ENCODE measurements at regions not wholly inside any gene's neighbourhood (a gene's known extent, or its start where the extent isn't known, plus 50 kb on each side); places are given as distances from the start of the nearest gene placed in this dataset.

DNA sequence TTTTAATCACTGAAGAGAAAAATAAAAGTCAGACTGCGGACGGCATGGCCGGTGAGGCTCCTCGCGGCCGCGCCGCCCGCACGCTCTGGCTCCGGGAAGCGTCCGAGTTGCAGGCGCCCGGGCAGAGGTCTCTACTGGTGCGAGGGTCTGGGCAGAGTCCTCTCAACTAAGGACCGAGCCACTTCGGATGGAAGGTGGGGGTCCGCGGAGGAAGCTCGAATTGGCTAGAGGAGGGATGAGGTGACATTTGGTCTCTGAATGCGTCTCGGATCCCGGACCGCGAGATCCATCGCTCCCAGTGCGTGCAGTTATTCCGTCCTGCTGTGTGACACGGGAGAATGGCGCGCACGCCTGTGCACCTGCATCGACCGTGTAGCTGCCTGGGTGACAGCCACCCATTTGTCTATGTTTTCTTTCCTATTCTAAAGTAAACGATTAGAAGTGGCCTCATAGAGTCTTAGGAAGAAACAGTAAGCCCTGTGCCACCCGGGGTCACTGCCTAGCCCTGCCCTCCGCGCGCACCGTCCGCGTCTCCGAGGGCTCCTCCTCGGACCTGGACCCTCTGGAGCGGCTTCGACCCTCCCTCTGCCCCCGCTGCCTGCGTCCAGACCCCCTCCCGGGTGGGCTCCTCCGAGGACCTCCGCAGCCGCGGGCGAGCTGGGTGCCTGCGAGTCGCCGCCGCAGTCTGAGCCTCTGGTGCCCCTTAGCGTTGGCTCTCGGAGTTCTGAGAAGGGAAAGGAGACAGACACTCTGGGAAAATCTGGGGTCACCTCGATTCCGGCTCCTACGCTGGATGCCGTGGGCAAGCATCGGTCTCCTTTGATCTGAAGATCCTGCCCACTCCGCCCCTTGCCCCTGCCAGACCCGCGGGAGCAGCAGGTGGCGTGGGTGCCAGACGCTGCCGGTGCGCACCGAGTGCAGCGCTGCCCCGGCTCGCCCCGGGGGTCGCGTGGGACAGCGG, 347.4 kb downstream of the LIG4 start:
- DNase-seq (no peak), ATAC-seq (replicated peaks) (no peak)
- no peak overlapping the region for H3K4me3 Mint-ChIP-seq
- H3K27me3 Mint-ChIP-seq: peaks cover 20 to 43% of the 10 kb centered on the region in 2 donors
- H3K4me1 Mint-ChIP-seq (ENCODE audit: low read depth in 2 of 2): no peaks in the 10 kb centered on the region
- no peaks in the 10 kb centered on the region for H3K36me3 Mint-ChIP-seq (ENCODE audit: insufficient read depth)
- peaks cover 8% of the 10 kb centered on the region in 2 donors for H3K9me3 Mint-ChIP-seq
- no peak overlapping the region for H3K27ac Mint-ChIP-seq

GRCh38 chr13:107866941-107867623, 348.3 kb downstream of the LIG4 start:
- Mint-ChIP-seq H3K27me3 (peaks cover 20 to 43% of the 10 kb centered on the region in 2 donors), H3K4me3 (no peak overlapping the region), H3K36me3 (ENCODE audit: insufficient read depth) (no peaks in the 10 kb centered on the region), H3K4me1 (ENCODE audit: low read depth in 2 of 2) (no peaks in the 10 kb centered on the region), H3K27ac (no peak overlapping the region), H3K9me3 (peaks cover 6 to 8% of the 10 kb centered on the region in 2 donors)
- DNase-seq: no peak
- no peak for ATAC-seq (replicated peaks)

GRCh38 chr13:107866032-107866940, 349.1 kb downstream of the LIG4 start:
- Mint-ChIP-seq H3K4me3 (no peak overlapping the region), H3K9me3 (peaks cover 6 to 8% of the 10 kb centered on the region in 2 donors), H3K27me3 (peaks cover 20 to 43% of the 10 kb centered on the region in 2 donors), H3K27ac (no peak overlapping the region), H3K36me3 (ENCODE audit: insufficient read depth) (no peaks in the 10 kb centered on the region), H3K4me1 (ENCODE audit: low read depth in 2 of 2) (no peaks in the 10 kb centered on the region)
- DNase-seq (no peak), ATAC-seq (replicated peaks) (no peak)

DNA sequence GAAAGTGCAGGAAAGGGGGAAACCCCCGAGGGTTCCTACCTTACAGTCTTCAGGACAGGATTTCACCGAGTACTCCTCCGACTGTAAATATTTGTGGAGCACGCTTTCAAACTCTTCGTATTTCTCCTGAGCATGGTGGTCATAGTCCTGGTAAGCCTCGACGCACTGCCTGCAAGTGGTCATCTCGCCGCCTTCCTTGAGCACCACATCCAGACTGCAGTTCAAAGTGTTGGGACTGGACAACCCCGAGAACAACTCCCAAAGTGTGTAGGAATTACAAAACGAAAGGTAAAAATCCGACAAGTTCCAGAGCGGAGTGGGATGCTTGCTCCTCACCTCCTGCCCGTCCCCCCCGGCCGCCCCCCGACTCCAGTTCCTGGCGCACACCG, 349.7 kb downstream of the LIG4 start:
- no peak overlapping the region for H3K27ac Mint-ChIP-seq

DNA sequence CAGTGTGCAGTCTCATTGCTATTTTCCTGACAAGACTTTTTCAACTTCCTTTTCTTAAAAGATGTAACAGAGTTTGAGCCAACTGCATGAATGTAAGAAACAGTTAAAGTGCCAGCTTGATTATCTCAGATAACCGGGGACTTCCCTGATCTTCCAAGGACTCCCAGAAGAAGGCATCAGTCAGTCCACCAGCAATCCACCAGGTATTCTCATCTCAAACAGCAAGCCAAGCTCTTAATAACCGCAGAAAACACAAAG, 350.1 kb downstream of the LIG4 start:
- ATAC-seq (replicated peaks) (no peak), DNase-seq (no peak)
- Mint-ChIP-seq H3K36me3 (ENCODE audit: insufficient read depth) (no peaks in the 10 kb centered on the region), H3K4me1 (ENCODE audit: low read depth in 2 of 2) (no peaks in the 10 kb centered on the region), H3K27me3 (peaks cover 20 to 43% of the 10 kb centered on the region in 2 donors), H3K27ac (no peak overlapping the region), H3K9me3 (peaks cover 5 to 6% of the 10 kb centered on the region in 2 donors), H3K4me3 (no peak overlapping the region)

More for the DNA sequence above, 349.7 kb downstream of the LIG4 start:
- H3K27me3 Mint-ChIP-seq: peaks cover 20 to 43% of the 10 kb centered on the region in 2 donors
- H3K4me1 Mint-ChIP-seq (ENCODE audit: low read depth in 2 of 2): no peaks in the 10 kb centered on the region
- no peak for DNase-seq
- no peaks in the 10 kb centered on the region for H3K36me3 Mint-ChIP-seq (ENCODE audit: insufficient read depth)
- no peak for ATAC-seq (replicated peaks)
- H3K9me3 Mint-ChIP-seq: peaks cover 6 to 8% of the 10 kb centered on the region in 2 donors
- no peak overlapping the region for H3K4me3 Mint-ChIP-seq

DNA sequence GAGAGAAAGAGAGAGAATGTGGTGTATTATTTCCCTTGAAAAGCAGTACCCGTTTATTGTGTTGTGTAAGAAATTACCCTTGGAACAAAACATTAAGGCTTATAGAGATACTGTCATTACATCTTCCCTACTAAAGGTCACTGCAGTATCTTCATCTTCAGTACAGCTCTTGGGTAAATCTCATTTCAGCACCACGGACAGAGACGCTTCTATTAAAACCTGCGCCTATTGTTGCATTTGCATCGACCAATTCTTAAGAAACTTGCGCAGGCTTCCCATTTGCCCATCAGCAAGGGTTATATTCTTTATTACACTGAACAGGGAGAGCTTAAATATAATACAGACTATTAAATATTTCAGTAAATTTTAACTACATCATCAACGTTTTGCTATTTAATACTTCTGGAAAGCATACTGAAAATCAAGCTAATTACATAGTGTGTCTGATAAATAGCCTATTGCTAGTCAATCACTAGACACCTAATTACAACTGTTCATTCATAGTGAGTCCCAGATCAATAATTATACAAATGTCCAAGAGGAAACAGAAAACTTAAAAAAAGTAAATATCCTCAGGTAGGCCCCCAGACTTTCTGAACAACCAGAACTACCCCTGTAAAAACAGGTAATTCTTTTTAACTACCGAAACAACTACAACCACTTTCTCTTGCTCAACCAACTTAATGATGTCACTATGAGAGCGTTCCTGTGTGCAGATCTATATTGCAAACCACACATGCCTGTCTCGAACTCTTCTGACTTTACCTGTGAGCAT, 350.6 kb downstream of the LIG4 start:
- Mint-ChIP-seq H3K27ac (no peak overlapping the region), H3K9me3 (peaks cover under 1 to 7% of the 10 kb centered on the region in 2 donors), H3K4me3 (no peak overlapping the region), H3K27me3 (peaks cover 20 to 43% of the 10 kb centered on the region in 2 donors), H3K36me3 (ENCODE audit: insufficient read depth) (no peaks in the 10 kb centered on the region), H3K4me1 (ENCODE audit: low read depth in 2 of 2) (no peaks in the 10 kb centered on the region)
- no peak for DNase-seq
- no peak for ATAC-seq (replicated peaks)

DNA sequence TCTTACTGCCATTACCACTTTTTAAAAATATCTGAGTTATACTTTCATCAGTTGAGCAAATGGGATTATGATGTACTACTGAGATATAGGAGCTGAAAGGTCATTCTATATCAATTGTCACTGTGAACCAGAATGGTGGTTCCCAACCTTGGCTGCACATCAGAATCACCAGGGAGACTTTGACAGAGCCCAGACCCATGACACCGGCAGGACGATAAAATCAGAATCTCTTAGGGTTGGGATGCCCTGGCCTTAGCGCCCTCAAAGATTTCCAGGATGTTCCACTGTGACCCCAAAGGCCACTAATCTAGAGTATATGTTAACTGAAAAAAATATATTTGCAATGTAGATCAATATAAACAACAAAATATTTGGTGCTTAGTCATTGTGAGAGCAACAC, 355.1 kb downstream of the LIG4 start:
- ATAC-seq (replicated peaks) (no peak), DNase-seq (no peak)
- Mint-ChIP-seq H3K27me3 (peaks cover 10 to 12% of the 10 kb centered on the region in 2 donors), H3K4me3 (no peak overlapping the region), H3K4me1 (ENCODE audit: low read depth in 2 of 2) (no peaks in the 10 kb centered on the region), H3K36me3 (ENCODE audit: insufficient read depth) (no peaks in the 10 kb centered on the region), H3K9me3 (peaks cover 12 to 16% of the 10 kb centered on the region in 2 donors), H3K27ac (no peak overlapping the region)

DNA sequence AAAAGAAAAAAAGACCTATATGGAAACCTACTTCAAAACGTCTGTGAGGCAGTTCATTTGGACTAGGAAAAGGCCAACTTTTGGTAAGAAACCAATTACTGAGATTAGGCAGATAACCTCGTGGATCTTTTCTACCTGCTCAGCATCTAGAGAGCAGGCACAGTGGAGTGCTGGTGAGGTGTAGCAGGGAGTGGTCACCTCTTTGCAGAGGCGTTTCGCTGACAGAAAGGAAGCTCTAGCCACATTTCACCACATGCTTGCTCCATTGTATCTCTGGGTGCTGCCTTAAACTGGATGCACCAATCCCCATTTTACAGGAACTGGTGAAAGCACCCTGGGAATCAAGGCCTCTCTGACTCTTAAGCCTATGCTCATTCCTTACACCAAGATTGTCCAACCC, 360.5 kb downstream of the LIG4 start:
- no peaks in the 10 kb centered on the region for H3K36me3 Mint-ChIP-seq (ENCODE audit: insufficient read depth)
- DNase-seq (no peak), ATAC-seq (replicated peaks) (no peak)
- no peak overlapping the region for H3K27ac Mint-ChIP-seq
- H3K4me1 Mint-ChIP-seq (ENCODE audit: low read depth in 2 of 2): no peaks in the 10 kb centered on the region
- H3K9me3 Mint-ChIP-seq: peaks cover 12 to 14% of the 10 kb centered on the region in 2 donors
- no peaks in the 10 kb centered on the region for H3K27me3 Mint-ChIP-seq
- H3K4me3 Mint-ChIP-seq: no peak overlapping the region

- H3K27me3 Mint-ChIP-seq: no peaks in the 10 kb centered on the region
- no peak overlapping the region for H3K4me3 Mint-ChIP-seq
- no peak for DNase-seq
- H3K27ac Mint-ChIP-seq: no peak overlapping the region
- peaks cover 7 to 12% of the 10 kb centered on the region in 2 donors for H3K9me3 Mint-ChIP-seq
- no peaks in the 10 kb centered on the region for H3K36me3 Mint-ChIP-seq (ENCODE audit: insufficient read depth)
- no peak for ATAC-seq (replicated peaks)
- H3K4me1 Mint-ChIP-seq (ENCODE audit: low read depth in 2 of 2): no peaks in the 10 kb centered on the region
Observed at GRCh38 chr13:107852072-107852471, 363.3 kb downstream of the LIG4 start.

DNA sequence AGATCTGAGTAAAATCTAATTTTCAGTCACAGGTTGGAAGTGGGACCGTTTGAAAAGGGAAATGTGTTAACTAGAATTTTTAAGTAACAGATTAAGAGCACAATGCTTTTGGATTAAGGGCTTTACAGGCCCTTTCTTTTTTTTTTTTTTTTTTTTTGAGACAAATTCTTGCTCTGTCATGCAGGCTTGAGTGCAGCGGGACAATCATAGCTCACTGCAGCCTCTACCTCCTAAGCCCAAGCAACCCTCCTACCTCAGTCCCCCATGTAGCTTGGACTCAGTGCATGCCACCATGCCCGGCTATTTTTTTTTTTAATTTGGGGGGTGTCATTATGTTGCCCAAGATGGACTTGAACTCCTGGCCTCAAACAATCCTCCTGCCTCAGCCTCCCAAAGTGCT, 363.7 kb downstream of the LIG4 start:
- ATAC-seq (replicated peaks) (no peak), DNase-seq (no peak)
- Mint-ChIP-seq H3K4me3 (no peak overlapping the region), H3K36me3 (ENCODE audit: insufficient read depth) (no peaks in the 10 kb centered on the region), H3K27me3 (no peaks in the 10 kb centered on the region), H3K9me3 (peaks cover 7 to 8% of the 10 kb centered on the region in 2 donors), H3K4me1 (ENCODE audit: low read depth in 2 of 2) (no peaks in the 10 kb centered on the region), H3K27ac (no peak overlapping the region)

- Mint-ChIP-seq H3K4me3 (no peak overlapping the region), H3K27me3 (no peaks in the 10 kb centered on the region), H3K36me3 (ENCODE audit: insufficient read depth) (no peaks in the 10 kb centered on the region), H3K27ac (no peak overlapping the region), H3K9me3 (peaks cover 0 to 7% of the 10 kb centered on the region in 2 donors), H3K4me1 (ENCODE audit: low read depth in 2 of 2) (no peaks in the 10 kb centered on the region)
- ATAC-seq (replicated peaks): no peak
- no peak for DNase-seq
Observed at GRCh38 chr13:107847406-107847805, 367.9 kb downstream of the LIG4 start.

GRCh38 chr13:107846642-107847041, 368.7 kb downstream of the LIG4 start:
- Mint-ChIP-seq H3K27me3 (no peaks in the 10 kb centered on the region), H3K4me3 (no peak overlapping the region), H3K27ac (no peak overlapping the region), H3K9me3 (peaks cover 0 to 7% of the 10 kb centered on the region in 2 donors), H3K36me3 (ENCODE audit: insufficient read depth) (no peaks in the 10 kb centered on the region), H3K4me1 (ENCODE audit: low read depth in 2 of 2) (no peaks in the 10 kb centered on the region)
- DNase-seq (no peak), ATAC-seq (replicated peaks) (no peak)

DNA sequence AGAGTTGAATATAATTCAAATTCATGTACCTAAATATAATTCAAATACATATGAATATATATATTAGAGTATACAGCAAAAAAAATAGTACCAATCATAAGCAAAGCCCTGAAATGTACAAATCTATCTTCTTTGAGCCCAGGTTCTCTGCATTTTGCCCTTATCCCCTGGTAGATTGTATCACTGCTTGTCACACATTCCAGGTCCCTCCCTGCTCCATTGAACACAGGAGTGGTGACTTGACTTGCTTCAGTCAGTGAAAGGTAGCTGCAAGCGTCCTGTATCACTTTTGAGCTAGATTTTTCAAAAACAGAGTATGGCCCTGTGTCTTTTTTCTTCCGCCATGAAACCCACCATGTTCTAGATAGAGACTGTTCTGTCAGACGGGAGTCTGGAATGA, 369.4 kb downstream of the LIG4 start:
- DNase-seq (no peak), ATAC-seq (replicated peaks) (no peak)
- Mint-ChIP-seq H3K36me3 (ENCODE audit: insufficient read depth) (no peaks in the 10 kb centered on the region), H3K27ac (no peak overlapping the region), H3K4me1 (ENCODE audit: low read depth in 2 of 2) (no peaks in the 10 kb centered on the region), H3K9me3 (peaks cover 0 to 7% of the 10 kb centered on the region in 2 donors), H3K4me3 (no peak overlapping the region), H3K27me3 (no peaks in the 10 kb centered on the region)

Data from effector memory CD8-positive, alpha-beta T cell (primary cell).